HCT116 (cell line): ENCODE measurements at regions not wholly inside any gene's neighbourhood (a gene's known extent, or its start where the extent isn't known, plus 50 kb on each side); places are given as distances from the start of the nearest gene placed in this dataset.

ENCODE experiments used
- ATAC-seq: fragments of 200-7000 bp; cut with Tn5 transposase; 2 replicates; pipeline ENCODE4 v1.9.1; 2020; ENCODE audit warnings: mild to moderate bottlenecking, moderate library complexity
- BruUV-seq: library from RNA; stranded (reverse); fragments of 400-500 nt; replicated peaks from 2 replicates; lab custom pipeline; 2021; lab: Mats Ljungman, UMichigan
- CTCF ChIA-PET: fragments of 300-600 bp; sonication (Branson Sonifier 250); formaldehyde crosslinking; loops from one replicate; lab custom pipeline; 2021; ENCODE audit warnings: antibody characterized with exemption; lab: Charles Lee
- POLR2A ChIA-PET: fragments of 300-600, 350-600 bp; sonication (Branson Sonifier 250); formaldehyde crosslinking; loops from one replicate; lab custom pipeline; 2021; ENCODE audit warnings: antibody characterized with exemption; lab: Charles Lee
- RAD21 ChIA-PET, 2 experiments: fragments of 300-600 bp; sonication (Branson Sonifier 250); formaldehyde crosslinking; loops; one replicate each; lab custom pipeline; 2023; ENCODE audit warnings: low total read pairs in 2 of 2; ENCODE audit not compliant: uncharacterized antibody in 2 of 2, unreplicated experiment in 2 of 2, low non-redundant PET in 1 of 2; lab: Charles Lee
- DNase-seq: peaks from one replicate; pipeline ENCODE4 v3.0.0-alpha.2; 2010; ENCODE audit warnings: low read depth, low spot score
- H2AFZ ChIP-seq: fragments of 200-600 bp; shearing (Covaris generic), sonication (generic); 2 replicates; pipeline ENCODE4 v1.6.1; 2017; ENCODE audit warnings: low read depth, mixed run types, mixed read lengths, antibody characterized with exemption, low read length; ENCODE audit not compliant: poor library complexity, severe bottlenecking
- H3K27ac ChIP-seq: 2 replicates; pipeline ENCODE4 v1.5.1; 2012; ENCODE audit warnings: low read depth, low read length
- H3K27me3 ChIP-seq: fragments of 200-600 bp; sonication (generic); 2 replicates; pipeline ENCODE4 v1.6.1; 2016; ENCODE audit warnings: mixed run types, low read length, mixed read lengths; ENCODE audit not compliant: insufficient read depth
- H3K36me3 ChIP-seq, 2 experiments: fragments of 200-500 bp in 1 of 2; fragments of 200-600 bp in 1 of 2; sonication (Bioruptor generic) in 1 of 2; sonication (generic) in 1 of 2; 2 replicates each; pipeline versions ENCODE4 v1.5.1 to v1.6.1; 2014 to 2016; ENCODE audit warnings: low read length in 2 of 2, inconsistent platforms in 1 of 2, mixed read lengths in 1 of 2, mixed run types in 1 of 2; ENCODE audit not compliant: insufficient read depth in 2 of 2, control insufficient read depth in 1 of 2
- H3K4me1 ChIP-seq, 2 experiments: fragments of 200-600 bp in 1 of 2; sonication (generic) in 1 of 2; 2 replicates each; pipeline versions ENCODE4 v1.5.1 to v1.6.1; 2012 to 2017; ENCODE audit warnings: low read length in 2 of 2, inconsistent platforms in 1 of 2, mild to moderate bottlenecking in 1 of 2, mixed read lengths in 1 of 2, mixed run types in 1 of 2, moderate library complexity in 1 of 2; ENCODE audit not compliant: insufficient read depth in 2 of 2, control insufficient read depth in 1 of 2
- H3K4me2 ChIP-seq: fragments of 200-600 bp; sonication (generic); 2 replicates; pipeline ENCODE4 v1.6.1; 2017; ENCODE audit warnings: mixed run types, low read length, mixed read lengths
- H3K4me3 ChIP-seq, 2 experiments: fragments of 200-600 bp in 1 of 2; sonication (generic) in 1 of 2; replicated peaks in 1 of 2; 2 replicates each; pipeline ENCODE4 v1.5.1; 2011 to 2016; ENCODE audit warnings: low read length in 2 of 2, control low read depth in 1 of 2, low read depth in 1 of 2, mild to moderate bottlenecking in 1 of 2, mixed read lengths in 1 of 2, mixed run types in 1 of 2
- H3K79me2 ChIP-seq: fragments of 200-600 bp; sonication (generic); 2 replicates; pipeline ENCODE4 v1.6.1; 2017; ENCODE audit warnings: mild to moderate bottlenecking, mixed run types, low read length, moderate library complexity, mixed read lengths; ENCODE audit not compliant: insufficient read depth
- H3K9ac ChIP-seq: fragments of 200-600 bp; sonication (generic); 2 replicates; pipeline ENCODE4 v1.6.1; 2016; ENCODE audit warnings: low read length, mixed read lengths
- H3K9me2 ChIP-seq: fragments of 200-600 bp; sonication (generic), shearing (Covaris generic); 2 replicates; pipeline ENCODE4 v1.6.1; 2017; ENCODE audit warnings: mixed run types, mild to moderate bottlenecking, moderate library complexity; ENCODE audit not compliant: insufficient read depth
- H3K9me3 ChIP-seq, 2 experiments: fragments of 200-500 bp in 1 of 2; fragments of 200-600 bp in 1 of 2; sonication (Bioruptor generic) in 1 of 2; sonication (generic) in 1 of 2; 2 replicates each; pipeline ENCODE4 v1.6.1; 2014 to 2017; ENCODE audit warnings: low read length in 2 of 2, mixed read lengths in 2 of 2, inconsistent platforms in 1 of 2, low read depth in 1 of 2, mild to moderate bottlenecking in 1 of 2, mixed run types in 1 of 2, moderate library complexity in 1 of 2; ENCODE audit not compliant: control insufficient read depth in 1 of 2, insufficient read depth in 1 of 2
- H4K20me1 ChIP-seq: fragments of 200-600 bp; sonication (generic), shearing (Covaris generic); 2 replicates; pipeline ENCODE4 v1.6.1; 2017; ENCODE audit warnings: mixed run types, mild to moderate bottlenecking, moderate library complexity; ENCODE audit not compliant: insufficient read depth
- EGR1 ChIP-seq: IDR thresholded peaks from 2 replicates; pipeline ENCODE4 v1.6.1; 2012; ENCODE audit warnings: low read depth
- EZH2 ChIP-seq: fragments of 200-600 bp; sonication (generic); IDR thresholded peaks from 2 replicates; pipeline ENCODE4 v1.6.1; 2017; ENCODE audit warnings: antibody characterized with exemption, mixed run types
- JUND ChIP-seq: IDR thresholded peaks from 2 replicates; pipeline ENCODE4 v1.6.1; 2012
- MAX ChIP-seq: IDR thresholded peaks from 2 replicates; pipeline ENCODE4 v1.6.1; 2012
- POLR2A ChIP-seq: IDR thresholded peaks from 2 replicates; pipeline ENCODE4 v1.7.0; 2011; ENCODE audit warnings: borderline replicate concordance; ENCODE audit not compliant: insufficient read depth, insufficient read length; ENCODE audit errors: extremely low read depth
- POLR2AphosphoS5 ChIP-seq: IDR thresholded peaks from 2 replicates; pipeline ENCODE4 v1.6.1; 2011; ENCODE audit warnings: mild to moderate bottlenecking, low read depth, low read length, moderate library complexity
- RAD21 ChIP-seq: IDR thresholded peaks from 2 replicates; pipeline ENCODE4 v1.6.1; 2012; ENCODE audit warnings: low read depth, mild to moderate bottlenecking
- SIN3A ChIP-seq: IDR thresholded peaks from 2 replicates; pipeline ENCODE4 v1.6.1; 2012; ENCODE audit warnings: low read depth
- SP1 ChIP-seq: IDR thresholded peaks from 2 replicates; pipeline ENCODE4 v1.6.1; 2012; ENCODE audit warnings: low read depth
- SRF ChIP-seq: IDR thresholded peaks from 2 replicates; pipeline ENCODE4 v1.6.1; 2012; ENCODE audit warnings: low read depth
- TCF7L2 ChIP-seq: IDR thresholded peaks from 2 replicates; pipeline ENCODE4 v1.7.0; 2011; ENCODE audit warnings: borderline replicate concordance, inconsistent platforms; ENCODE audit not compliant: insufficient read depth, insufficient read length; ENCODE audit errors: extremely low read depth
- ZFX ChIP-seq: fragments of 450-650 bp; IDR thresholded peaks from 2 replicates; pipeline ENCODE4 v1.6.1; 2017
- intact Hi-C: fragments of 100-400 bp; cut with micrococcal nuclease; formaldehyde crosslinking; loops from 2 replicates; pipeline ENCODE4 v1.10.0; 2022
- TF ChIP-seq, protein P1 (sequence below): IDR thresholded peaks from 2 replicates; pipeline ENCODE4 v1.6.1; 2012; ENCODE audit warnings: low read depth
- TF ChIP-seq, protein P2 (sequence below), 3 experiments: fragments of 200-600 bp in 1 of 3; sonication (generic) in 1 of 3; IDR thresholded peaks in 2 of 3; conservative IDR thresholded peaks in 1 of 3; 2 replicates each; pipeline ENCODE4 v1.5.1; 2012 to 2017; ENCODE audit warnings: low read depth in 2 of 3, low read length in 2 of 3, antibody characterized with exemption in 1 of 3, borderline replicate concordance in 1 of 3, control low read depth in 1 of 3, mild to moderate bottlenecking in 1 of 3, mixed read lengths in 1 of 3, mixed run types in 1 of 3, moderate library complexity in 1 of 3; ENCODE audit not compliant: insufficient read depth in 1 of 3

- H3K9me2 ChIP-seq, result no peaks in the 10 kb centered on the region
- no TSS peak for BruUV-seq
- no peak overlapping the region for H3K27ac ChIP-seq
- no peak overlapping the region for H3K4me2 ChIP-seq
- H3K9ac ChIP-seq, result no peak overlapping the region
- H4K20me1 ChIP-seq, result no peaks in the 10 kb centered on the region
- no peak overlapping the region for H3K4me3 ChIP-seq
- no peaks in the 10 kb centered on the region for H3K9me3 ChIP-seq
- no peak overlapping the region for H2AFZ ChIP-seq
- H3K36me3 ChIP-seq, result no peaks in the 10 kb centered on the region
- POLR2A ChIA-PET, result no interaction called here
- ATAC-seq (no peak), DNase-seq (no peak)
- intact Hi-C loops, result no loop called here
- no peaks in the 10 kb centered on the region for H3K27me3 ChIP-seq
- CTCF ChIA-PET, result no interaction called here
- RAD21 ChIA-PET, result no interaction called here
- H3K4me1 ChIP-seq, result no peaks in the 10 kb centered on the region
- no peaks in the 10 kb centered on the region for H3K79me2 ChIP-seq
- TF ChIP-seq EGR1 (no peak), EZH2 (no peak), JUND (no peak), MAX (no peak), SIN3A (no peak), TCF7L2 (no peak), POLR2AphosphoS5 (no peak), POLR2A (no peak), SRF (no peak), SP1 (no peak), ZFX (no peak), RAD21 (no peak)
- TF ChIP-seq, protein P1, sequence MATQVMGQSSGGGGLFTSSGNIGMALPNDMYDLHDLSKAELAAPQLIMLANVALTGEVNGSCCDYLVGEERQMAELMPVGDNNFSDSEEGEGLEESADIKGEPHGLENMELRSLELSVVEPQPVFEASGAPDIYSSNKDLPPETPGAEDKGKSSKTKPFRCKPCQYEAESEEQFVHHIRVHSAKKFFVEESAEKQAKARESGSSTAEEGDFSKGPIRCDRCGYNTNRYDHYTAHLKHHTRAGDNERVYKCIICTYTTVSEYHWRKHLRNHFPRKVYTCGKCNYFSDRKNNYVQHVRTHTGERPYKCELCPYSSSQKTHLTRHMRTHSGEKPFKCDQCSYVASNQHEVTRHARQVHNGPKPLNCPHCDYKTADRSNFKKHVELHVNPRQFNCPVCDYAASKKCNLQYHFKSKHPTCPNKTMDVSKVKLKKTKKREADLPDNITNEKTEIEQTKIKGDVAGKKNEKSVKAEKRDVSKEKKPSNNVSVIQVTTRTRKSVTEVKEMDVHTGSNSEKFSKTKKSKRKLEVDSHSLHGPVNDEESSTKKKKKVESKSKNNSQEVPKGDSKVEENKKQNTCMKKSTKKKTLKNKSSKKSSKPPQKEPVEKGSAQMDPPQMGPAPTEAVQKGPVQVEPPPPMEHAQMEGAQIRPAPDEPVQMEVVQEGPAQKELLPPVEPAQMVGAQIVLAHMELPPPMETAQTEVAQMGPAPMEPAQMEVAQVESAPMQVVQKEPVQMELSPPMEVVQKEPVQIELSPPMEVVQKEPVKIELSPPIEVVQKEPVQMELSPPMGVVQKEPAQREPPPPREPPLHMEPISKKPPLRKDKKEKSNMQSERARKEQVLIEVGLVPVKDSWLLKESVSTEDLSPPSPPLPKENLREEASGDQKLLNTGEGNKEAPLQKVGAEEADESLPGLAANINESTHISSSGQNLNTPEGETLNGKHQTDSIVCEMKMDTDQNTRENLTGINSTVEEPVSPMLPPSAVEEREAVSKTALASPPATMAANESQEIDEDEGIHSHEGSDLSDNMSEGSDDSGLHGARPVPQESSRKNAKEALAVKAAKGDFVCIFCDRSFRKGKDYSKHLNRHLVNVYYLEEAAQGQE, result no peak
- TF ChIP-seq, protein P2, sequence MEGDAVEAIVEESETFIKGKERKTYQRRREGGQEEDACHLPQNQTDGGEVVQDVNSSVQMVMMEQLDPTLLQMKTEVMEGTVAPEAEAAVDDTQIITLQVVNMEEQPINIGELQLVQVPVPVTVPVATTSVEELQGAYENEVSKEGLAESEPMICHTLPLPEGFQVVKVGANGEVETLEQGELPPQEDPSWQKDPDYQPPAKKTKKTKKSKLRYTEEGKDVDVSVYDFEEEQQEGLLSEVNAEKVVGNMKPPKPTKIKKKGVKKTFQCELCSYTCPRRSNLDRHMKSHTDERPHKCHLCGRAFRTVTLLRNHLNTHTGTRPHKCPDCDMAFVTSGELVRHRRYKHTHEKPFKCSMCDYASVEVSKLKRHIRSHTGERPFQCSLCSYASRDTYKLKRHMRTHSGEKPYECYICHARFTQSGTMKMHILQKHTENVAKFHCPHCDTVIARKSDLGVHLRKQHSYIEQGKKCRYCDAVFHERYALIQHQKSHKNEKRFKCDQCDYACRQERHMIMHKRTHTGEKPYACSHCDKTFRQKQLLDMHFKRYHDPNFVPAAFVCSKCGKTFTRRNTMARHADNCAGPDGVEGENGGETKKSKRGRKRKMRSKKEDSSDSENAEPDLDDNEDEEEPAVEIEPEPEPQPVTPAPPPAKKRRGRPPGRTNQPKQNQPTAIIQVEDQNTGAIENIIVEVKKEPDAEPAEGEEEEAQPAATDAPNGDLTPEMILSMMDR (IDR thresholded peaks at IDR 0.05 in 2 of 3, conservative IDR thresholded peaks at IDR 0.05 in 1 of 3; ENCODE audit: borderline replicate concordance in 1 of 3, insufficient read depth in 1 of 3, low read depth in 2 of 3, low read length in 2 of 3), result no peak
Measured at GRCh38 chr7:28889290-28889689, 68.8 kb downstream of the TRIL start.
